Ishikawa (cell line): ENCODE measurements at regions not wholly inside any gene's neighbourhood (a gene's known extent, or its start where the extent isn't known, plus 50 kb on each side); places are given as distances from the start of the nearest gene placed in this dataset.

ENCODE experiments used
- CEBPB ChIP-seq: IDR thresholded peaks from 2 replicates; pipeline ENCODE4 v1.6.1; 2012
- CREB1 ChIP-seq: IDR thresholded peaks from 2 replicates; pipeline ENCODE4 v1.6.1; 2012; ENCODE audit warnings: low read depth
- EGR1 ChIP-seq: IDR thresholded peaks from 2 replicates; pipeline ENCODE4 v1.6.1; 2012
- EP300 ChIP-seq: IDR thresholded peaks from 2 replicates; pipeline ENCODE4 v1.6.1; 2012; ENCODE audit warnings: borderline replicate concordance
- NFIC ChIP-seq: IDR thresholded peaks from 2 replicates; pipeline ENCODE4 v1.6.1; 2012
- RAD21 ChIP-seq: IDR thresholded peaks from 2 replicates; pipeline ENCODE4 v1.6.1; 2012; ENCODE audit warnings: low read depth
- REST ChIP-seq: IDR thresholded peaks from 2 replicates; pipeline ENCODE4 v1.6.1; 2012; ENCODE audit warnings: low read depth, mild to moderate bottlenecking
- TCF12 ChIP-seq: IDR thresholded peaks from 2 replicates; pipeline ENCODE4 v1.6.1; 2012; ENCODE audit warnings: low read depth
- TEAD4 ChIP-seq: IDR thresholded peaks from 2 replicates; pipeline ENCODE4 v1.6.1; 2012
- YY1 ChIP-seq: IDR thresholded peaks from 2 replicates; pipeline ENCODE4 v1.6.1; 2012; ENCODE audit warnings: low read depth

- TF ChIP-seq EP300 (no peak), YY1 (no peak), RAD21 (no peak), EGR1 (no peak), TEAD4 (no peak), REST (no peak), TCF12 (no peak), CREB1 (no peak), CEBPB (no peak), NFIC (no peak)
Observed at GRCh38 chr11:8832571-8833260, 78.3 kb upstream of the AKIP1 start.
